Mesendoderm (in vitro differentiated cells): ENCODE measurements at regions not wholly inside any gene's neighbourhood (a gene's known extent, or its start where the extent isn't known, plus 50 kb on each side); places are given as distances from the start of the nearest gene placed in this dataset.
"Not testable (repeated sequence)": the region's sequence is repeated elsewhere in the genome, so short reads cannot be mapped to it uniquely, and the experiment has no call there.

Source experiments
- DNase-seq: peaks from one replicate; pipeline ENCODE4 v3.0.0; 2013
- H2AK5ac ChIP-seq: 2 replicates; pipeline ENCODE4 v1.6.1; 2013; ENCODE audit warnings: low read length, inconsistent platforms
- H2BK120ac ChIP-seq: 2 replicates; pipeline ENCODE4 v1.6.1; 2013; ENCODE audit warnings: low read depth, mild to moderate bottlenecking, low read length, moderate library complexity, mixed read lengths
- H2BK15ac ChIP-seq: replicated peaks from 2 replicates; pipeline ENCODE4 v1.6.1; 2013; ENCODE audit warnings: low read depth, mild to moderate bottlenecking, moderate library complexity
- H2BK5ac ChIP-seq: 2 replicates; pipeline ENCODE4 v1.6.1; 2013; ENCODE audit warnings: low read length, inconsistent platforms
- H3K18ac ChIP-seq: 2 replicates; pipeline ENCODE4 v1.6.1; 2013; ENCODE audit warnings: mild to moderate bottlenecking, low read length, mixed read lengths
- H3K23ac ChIP-seq: one replicate; pipeline ENCODE4 v1.6.1; 2013; ENCODE audit warnings: low read length
- H3K27ac ChIP-seq: 2 replicates; pipeline ENCODE4 v1.5.1; 2013; ENCODE audit warnings: low read depth, mild to moderate bottlenecking, inconsistent platforms, low read length, moderate library complexity
- H3K27me3 ChIP-seq: 2 replicates; pipeline ENCODE4 v1.6.1; 2013; ENCODE audit warnings: low read length, control low read depth, mild to moderate bottlenecking, inconsistent platforms; ENCODE audit not compliant: insufficient read depth, poor library complexity
- H3K36me3 ChIP-seq: 2 replicates; pipeline ENCODE4 v1.6.1; 2013; ENCODE audit warnings: low read length, inconsistent platforms; ENCODE audit not compliant: control insufficient read depth, insufficient read depth
- H3K4ac ChIP-seq: one replicate; pipeline ENCODE4 v1.6.1; 2013; ENCODE audit warnings: low read depth, mild to moderate bottlenecking, low read length, moderate library complexity
- H3K4me1 ChIP-seq: 2 replicates; pipeline ENCODE4 v1.6.1; 2013; ENCODE audit warnings: low read depth, low read length, inconsistent platforms; ENCODE audit not compliant: control insufficient read depth
- H3K4me2 ChIP-seq: 2 replicates; pipeline ENCODE4 v1.6.1; 2013; ENCODE audit warnings: low read length
- H3K4me3 ChIP-seq: 2 replicates; pipeline ENCODE4 v1.5.1; 2013; ENCODE audit warnings: mild to moderate bottlenecking, low read length
- H3K56ac ChIP-seq: one replicate; pipeline ENCODE4 v1.6.1; 2013; ENCODE audit warnings: low read length
- H3K79me1 ChIP-seq: 2 replicates; pipeline ENCODE4 v1.6.1; 2013; ENCODE audit warnings: low read length, inconsistent platforms
- H3K79me2 ChIP-seq: 2 replicates; pipeline ENCODE4 v1.6.1; 2013; ENCODE audit warnings: mild to moderate bottlenecking, low read length; ENCODE audit not compliant: control insufficient read depth, insufficient read depth
- H3K9ac ChIP-seq: 2 replicates; pipeline ENCODE4 v1.6.1; 2013; ENCODE audit warnings: low read length, inconsistent platforms
- H4K5ac ChIP-seq: one replicate; pipeline ENCODE4 v1.6.1; 2013; ENCODE audit warnings: low read length
- H4K8ac ChIP-seq: one replicate; pipeline ENCODE4 v1.6.1; 2013; ENCODE audit warnings: low read depth, mild to moderate bottlenecking, control low read depth, low read length, moderate library complexity
- WGBS: extraction: QIAGEN DNeasy Blood & Tissue Kit; methylation state at CpG from one replicate; pipeline ENCODE4 v1.1.7; 2013; ENCODE audit warnings: low lambda C conversion rate, missing lambda C conversion rate; ENCODE audit not compliant: insufficient coverage; ENCODE audit errors: extremely low coverage; 5-methylcytosine and 5-hydroxymethylcytosine counted together

- Histone ChIP-seq H4K8ac (no peak overlapping the region), H3K4ac (no peak overlapping the region), H2BK5ac (no peak overlapping the region), H3K56ac (no peak overlapping the region), H3K79me2 (no peaks in the 10 kb centered on the region), H3K36me3 (no peaks in the 10 kb centered on the region), H4K5ac (no peak overlapping the region), H3K27me3 (no peaks in the 10 kb centered on the region), H3K18ac (no peak overlapping the region), H3K23ac (no peak overlapping the region), H3K27ac (no peak overlapping the region), H3K4me3 (no peak overlapping the region), H2AK5ac (no peak overlapping the region), H3K79me1 (no peaks in the 10 kb centered on the region), H3K4me1 (no peaks in the 10 kb centered on the region), H2BK120ac (no peak overlapping the region), H3K9ac (no peak overlapping the region), H2BK15ac (no peak overlapping the region), H3K4me2 (no peak overlapping the region)
- no peak for DNase-seq
- WGBS, result no CpG with 5 or more reads among the region's 1 CpG
Observed at GRCh38 chr5:111830333-111830732, 73.3 kb upstream of the NREP start.

- no peak overlapping the region for H3K27ac ChIP-seq
- no peak overlapping the region for H3K18ac ChIP-seq
- H3K4me3 ChIP-seq, result no peak overlapping the region
- no peaks in the 10 kb centered on the region for H3K79me2 ChIP-seq
- H2AK5ac ChIP-seq, result no peak overlapping the region
- no peak for DNase-seq
- H3K56ac ChIP-seq, result no peak overlapping the region
- no peak overlapping the region for H2BK120ac ChIP-seq
- no peaks in the 10 kb centered on the region for H3K79me1 ChIP-seq
- H3K4me1 ChIP-seq, result no peaks in the 10 kb centered on the region
- no peak overlapping the region for H2BK15ac ChIP-seq
- no peak overlapping the region for H3K23ac ChIP-seq
- H3K4ac ChIP-seq, result no peak overlapping the region
- H2BK5ac ChIP-seq, result no peak overlapping the region
- WGBS, result no CpG with 5 or more reads among the region's 1 CpG
- H3K36me3 ChIP-seq, result no peaks in the 10 kb centered on the region
- no peak overlapping the region for H4K5ac ChIP-seq
- no peak overlapping the region for H3K4me2 ChIP-seq
- H4K8ac ChIP-seq, result no peak overlapping the region
- no peak overlapping the region for H3K9ac ChIP-seq
- no peaks in the 10 kb centered on the region for H3K27me3 ChIP-seq
Observed at GRCh38 chr5:111829701-111830100, 72.7 kb upstream of the NREP start.

- no peak overlapping the region for H4K5ac ChIP-seq
- no peak overlapping the region for H3K4me2 ChIP-seq
- no peak overlapping the region for H3K4me3 ChIP-seq
- H3K79me2 ChIP-seq, result no peaks in the 10 kb centered on the region
- no peak overlapping the region for H3K4ac ChIP-seq
- no peaks in the 10 kb centered on the region for H3K79me1 ChIP-seq
- H2BK5ac ChIP-seq, result no peak overlapping the region
- H2BK15ac ChIP-seq, result no peak overlapping the region
- H3K56ac ChIP-seq, result no peak overlapping the region
- WGBS, result no CpG with 5 or more reads among the region's 6 CpGs
- no peak overlapping the region for H3K27ac ChIP-seq
- H3K4me1 ChIP-seq, result no peaks in the 10 kb centered on the region
- H3K9ac ChIP-seq, result no peak overlapping the region
- H3K23ac ChIP-seq, result no peak overlapping the region
- H3K36me3 ChIP-seq, result no peaks in the 10 kb centered on the region
- no peak overlapping the region for H2AK5ac ChIP-seq
- no peak for DNase-seq
- H4K8ac ChIP-seq, result no peak overlapping the region
- no peak overlapping the region for H3K18ac ChIP-seq
- no peak overlapping the region for H2BK120ac ChIP-seq
- no peaks in the 10 kb centered on the region for H3K27me3 ChIP-seq
Observed at GRCh38 chr5:111826064-111826463, 69.1 kb upstream of the NREP start.

- no peak for DNase-seq
- no peak overlapping the region for H2BK5ac ChIP-seq
- WGBS, result no CpG with 5 or more reads among the region's 5 CpGs
Observed at GRCh38 chr5:111820072-111820471, 63.1 kb upstream of the NREP start.

GRCh38 chr5:111819028-111819427 lies 62.0 kb upstream of the NREP start:
- WGBS, result no CpG with 5 or more reads among the region's 1 CpG

More at GRCh38 chr5:111820072-111820471, 63.1 kb upstream of the NREP start:
- no peak overlapping the region for H3K4me2 ChIP-seq
- no peak overlapping the region for H2AK5ac ChIP-seq
- no peak overlapping the region for H3K4me3 ChIP-seq
- H3K18ac ChIP-seq, result no peak overlapping the region
- H2BK120ac ChIP-seq, result no peak overlapping the region
- no peaks in the 10 kb centered on the region for H3K27me3 ChIP-seq
- H2BK15ac ChIP-seq, result no peak overlapping the region
- H3K56ac ChIP-seq, result no peak overlapping the region
- no peak overlapping the region for H3K9ac ChIP-seq
- H3K79me2 ChIP-seq, result no peaks in the 10 kb centered on the region
- H3K4me1 ChIP-seq, result no peaks in the 10 kb centered on the region
- H4K8ac ChIP-seq, result no peak overlapping the region
- no peak overlapping the region for H3K23ac ChIP-seq
- no peak overlapping the region for H3K4ac ChIP-seq
- H3K79me1 ChIP-seq, result no peaks in the 10 kb centered on the region
- H3K36me3 ChIP-seq, result no peaks in the 10 kb centered on the region
- no peak overlapping the region for H3K27ac ChIP-seq
- no peak overlapping the region for H4K5ac ChIP-seq

GRCh38 chr5:111813537-111813936 lies 56.5 kb upstream of the NREP start:
- no peaks in the 10 kb centered on the region for H3K27me3 ChIP-seq

More at GRCh38 chr5:111819028-111819427, 62.0 kb upstream of the NREP start:
- H3K4me1 ChIP-seq, H2BK120ac ChIP-seq, H3K4me3 ChIP-seq, H3K4me2 ChIP-seq, H3K56ac ChIP-seq, H4K8ac ChIP-seq, H3K79me2 ChIP-seq, H3K4ac ChIP-seq, H2BK5ac ChIP-seq, H3K36me3 ChIP-seq, DNase-seq, H3K27ac ChIP-seq, H3K27me3 ChIP-seq, H3K23ac ChIP-seq, H2AK5ac ChIP-seq, H2BK15ac ChIP-seq, H4K5ac ChIP-seq, H3K18ac ChIP-seq, H3K9ac ChIP-seq, H3K79me1 ChIP-seq: not testable (repeated sequence)

More at GRCh38 chr5:111813537-111813936, 56.5 kb upstream of the NREP start:
- Histone ChIP-seq H3K4me1 (no peaks in the 10 kb centered on the region), H2BK5ac (no peak overlapping the region), H3K9ac (no peak overlapping the region), H3K27ac (no peak overlapping the region), H2BK120ac (no peak overlapping the region), H2AK5ac (no peak overlapping the region), H3K23ac (no peak overlapping the region), H3K4ac (no peak overlapping the region), H3K4me2 (no peak overlapping the region), H3K79me2 (no peaks in the 10 kb centered on the region), H3K4me3 (no peak overlapping the region), H3K56ac (no peak overlapping the region), H3K36me3 (no peaks in the 10 kb centered on the region), H3K79me1 (no peaks in the 10 kb centered on the region), H2BK15ac (no peak overlapping the region), H3K18ac (no peak overlapping the region), H4K5ac (no peak overlapping the region), H4K8ac (no peak overlapping the region)
- DNase-seq, result no peak
